Osteoblast (primary cell): ENCODE measurements at regions not wholly inside any gene's neighbourhood (a gene's known extent, or its start where the extent isn't known, plus 50 kb on each side); places are given as distances from the start of the nearest gene placed in this dataset.

Source experiments
- DNase-seq: peaks from one replicate; pipeline ENCODE4 v3.0.0; 2011; ENCODE audit warnings: low spot score, mixed read lengths; ENCODE audit not compliant: insufficient read length; ENCODE audit errors: missing footprints
- H2AFZ ChIP-seq: 2 replicates; pipeline ENCODE4 v1.6.0; 2011; ENCODE audit warnings: mild to moderate bottlenecking, low read length
- H3K27ac ChIP-seq: 2 replicates; pipeline ENCODE4 v1.5.1; 2011; ENCODE audit warnings: mild to moderate bottlenecking, low read depth, low read length, moderate library complexity
- H3K27me3 ChIP-seq: 2 replicates; pipeline ENCODE4 v1.6.0; 2012; ENCODE audit warnings: mild to moderate bottlenecking, control low read depth, inconsistent platforms, low read length, moderate library complexity; ENCODE audit not compliant: insufficient read depth
- H3K36me3 ChIP-seq: 2 replicates; pipeline ENCODE4 v1.5.1; 2011; ENCODE audit warnings: mild to moderate bottlenecking, low read length, control low read depth, moderate library complexity; ENCODE audit not compliant: insufficient read depth
- H3K4me1 ChIP-seq: 2 replicates; pipeline ENCODE4 v1.5.1; 2011; ENCODE audit warnings: mild to moderate bottlenecking, low read length, control low read depth, moderate library complexity; ENCODE audit not compliant: insufficient read depth
- H3K4me2 ChIP-seq: 2 replicates; pipeline ENCODE4 v1.6.0; 2011; ENCODE audit warnings: mild to moderate bottlenecking, low read length; ENCODE audit not compliant: insufficient read depth
- H3K4me3 ChIP-seq: fragments of 200-600 bp; sonication (generic); 3 replicates; pipeline ENCODE4 v1.5.1; 2012; ENCODE audit warnings: mild to moderate bottlenecking, low read length, inconsistent platforms; ENCODE audit not compliant: insufficient read depth
- H3K79me2 ChIP-seq: 2 replicates; pipeline ENCODE4 v1.6.0; 2012; ENCODE audit warnings: mild to moderate bottlenecking, low read length, control low read depth, inconsistent platforms; ENCODE audit not compliant: insufficient read depth
- H3K9me3 ChIP-seq: 2 replicates; pipeline ENCODE4 v1.5.1; 2011; ENCODE audit warnings: low read depth, low read length, control low read depth
- H4K20me1 ChIP-seq: 2 replicates; pipeline ENCODE4 v1.6.0; 2012; ENCODE audit warnings: mild to moderate bottlenecking, low read length, control low read depth; ENCODE audit not compliant: insufficient read depth
- TF ChIP-seq, protein P1 (sequence below): IDR thresholded peaks from 2 replicates; pipeline ENCODE4 v1.5.1; 2011; ENCODE audit warnings: mild to moderate bottlenecking, low read depth, low read length, moderate library complexity; ENCODE audit errors: extremely low read depth

DNA sequence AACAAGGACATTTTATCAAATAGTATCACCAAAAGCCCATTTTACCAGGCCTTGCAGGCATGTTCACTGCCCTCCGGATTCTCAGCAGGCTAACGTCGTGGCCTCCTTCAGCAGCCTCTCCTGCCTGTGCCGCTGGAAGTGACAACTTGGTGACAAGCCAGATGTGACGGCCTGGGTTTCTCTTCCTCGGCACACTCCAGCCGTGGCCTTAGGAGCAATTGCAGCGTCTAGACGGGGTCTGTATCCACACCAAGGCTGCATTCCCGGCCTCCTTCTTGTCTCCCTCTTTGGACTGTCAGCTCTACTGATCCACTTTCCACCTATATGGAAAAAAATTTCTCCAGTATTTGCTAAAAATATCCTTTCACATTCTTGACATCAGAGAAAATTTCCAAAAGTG is 145.3 kb upstream of the MGMT start:
- Histone ChIP-seq H3K4me2 (no peak overlapping the region), H3K4me1 (no peaks in the 10 kb centered on the region), H3K79me2 (no peaks in the 10 kb centered on the region), H2AFZ (no peak overlapping the region), H3K36me3 (no peaks in the 10 kb centered on the region), H3K27me3 (no peaks in the 10 kb centered on the region), H3K9me3 (peaks cover 1% of the 10 kb centered on the region), H3K4me3 (no peak overlapping the region), H4K20me1 (no peaks in the 10 kb centered on the region), H3K27ac (no peak overlapping the region)
- TF ChIP-seq, protein P1, sequence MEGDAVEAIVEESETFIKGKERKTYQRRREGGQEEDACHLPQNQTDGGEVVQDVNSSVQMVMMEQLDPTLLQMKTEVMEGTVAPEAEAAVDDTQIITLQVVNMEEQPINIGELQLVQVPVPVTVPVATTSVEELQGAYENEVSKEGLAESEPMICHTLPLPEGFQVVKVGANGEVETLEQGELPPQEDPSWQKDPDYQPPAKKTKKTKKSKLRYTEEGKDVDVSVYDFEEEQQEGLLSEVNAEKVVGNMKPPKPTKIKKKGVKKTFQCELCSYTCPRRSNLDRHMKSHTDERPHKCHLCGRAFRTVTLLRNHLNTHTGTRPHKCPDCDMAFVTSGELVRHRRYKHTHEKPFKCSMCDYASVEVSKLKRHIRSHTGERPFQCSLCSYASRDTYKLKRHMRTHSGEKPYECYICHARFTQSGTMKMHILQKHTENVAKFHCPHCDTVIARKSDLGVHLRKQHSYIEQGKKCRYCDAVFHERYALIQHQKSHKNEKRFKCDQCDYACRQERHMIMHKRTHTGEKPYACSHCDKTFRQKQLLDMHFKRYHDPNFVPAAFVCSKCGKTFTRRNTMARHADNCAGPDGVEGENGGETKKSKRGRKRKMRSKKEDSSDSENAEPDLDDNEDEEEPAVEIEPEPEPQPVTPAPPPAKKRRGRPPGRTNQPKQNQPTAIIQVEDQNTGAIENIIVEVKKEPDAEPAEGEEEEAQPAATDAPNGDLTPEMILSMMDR: no peak
- DNase-seq: no peak

DNA sequence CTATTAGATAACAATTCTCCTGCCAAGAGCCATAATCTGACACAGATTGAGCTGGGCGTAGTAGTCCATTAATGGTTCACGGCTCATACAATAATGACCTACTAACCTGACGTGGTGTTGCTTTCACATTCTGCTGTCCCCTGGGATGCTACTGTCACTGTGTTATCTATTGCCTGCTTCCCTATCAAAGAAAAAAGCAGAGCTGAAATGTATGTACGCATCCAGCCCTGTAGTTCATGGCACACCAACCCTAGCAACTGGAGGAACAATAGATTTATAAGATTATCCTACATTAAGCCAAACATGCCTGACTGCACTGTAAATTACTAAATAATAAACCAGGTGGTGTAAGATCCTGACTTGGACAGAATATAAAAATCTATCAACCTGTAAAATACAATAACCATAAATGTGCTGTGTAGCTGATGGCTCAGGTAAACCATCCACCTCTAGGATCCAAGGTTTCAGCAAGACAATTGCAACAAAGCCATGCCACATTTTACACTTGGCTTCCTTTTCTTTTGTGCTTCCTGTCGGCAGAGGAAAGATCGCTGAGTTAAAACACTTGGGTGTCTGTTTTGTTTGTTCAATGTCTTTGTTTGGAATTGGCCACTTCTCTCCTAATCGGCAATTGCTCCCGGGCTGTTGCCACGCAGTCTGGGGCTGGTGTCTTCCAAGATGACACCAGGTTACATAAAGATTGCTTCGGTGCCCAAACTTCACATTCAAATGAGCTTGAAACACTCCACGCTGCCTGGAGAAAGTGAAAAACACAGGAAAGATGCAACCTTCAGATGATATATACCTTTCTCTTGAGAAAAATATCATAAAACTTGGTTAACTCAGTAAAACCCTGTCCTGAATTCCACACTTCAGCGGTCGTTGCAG is 143.9 kb upstream of the MGMT start:
- TF ChIP-seq, protein P1: no peak
- no peaks in the 10 kb centered on the region for H3K79me2 ChIP-seq
- no peaks in the 10 kb centered on the region for H3K27me3 ChIP-seq
- no peaks in the 10 kb centered on the region for H4K20me1 ChIP-seq
- DNase-seq: no peak
- H3K4me1 ChIP-seq: no peaks in the 10 kb centered on the region
- H3K9me3 ChIP-seq: no peaks in the 10 kb centered on the region
- H3K36me3 ChIP-seq: no peaks in the 10 kb centered on the region
- H3K4me2 ChIP-seq: no peak overlapping the region
- H2AFZ ChIP-seq: no peak overlapping the region
- no peak overlapping the region for H3K27ac ChIP-seq
- H3K4me3 ChIP-seq: no peak overlapping the region

DNA sequence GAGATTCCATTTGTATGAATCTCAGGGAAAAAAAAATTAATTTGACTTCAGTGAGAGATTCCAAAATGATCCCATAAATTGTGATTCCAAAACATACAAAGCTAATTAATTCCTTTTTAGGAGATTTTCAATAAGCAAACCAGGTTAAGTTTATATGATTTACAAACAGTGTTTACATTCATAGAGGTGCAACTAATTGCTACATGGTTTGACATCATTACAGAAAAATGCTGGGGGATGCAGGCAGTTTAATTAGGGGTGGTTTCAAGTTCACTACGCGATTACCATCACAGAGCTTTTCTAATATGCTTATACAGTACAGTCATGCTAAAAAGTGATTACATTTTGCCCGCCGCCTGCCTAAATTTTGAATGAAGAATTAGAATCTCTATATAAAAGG is 143.2 kb upstream of the MGMT start:
- no peaks in the 10 kb centered on the region for H3K79me2 ChIP-seq
- DNase-seq: no peak
- no peaks in the 10 kb centered on the region for H3K27me3 ChIP-seq
- TF ChIP-seq, protein P1: no peak
- no peak overlapping the region for H2AFZ ChIP-seq
- no peak overlapping the region for H3K4me2 ChIP-seq
- no peak overlapping the region for H3K4me3 ChIP-seq
- no peak overlapping the region for H3K27ac ChIP-seq
- H3K36me3 ChIP-seq: no peaks in the 10 kb centered on the region
- H3K4me1 ChIP-seq: no peaks in the 10 kb centered on the region
- H3K9me3 ChIP-seq: no peaks in the 10 kb centered on the region
- H4K20me1 ChIP-seq: no peaks in the 10 kb centered on the region

DNA sequence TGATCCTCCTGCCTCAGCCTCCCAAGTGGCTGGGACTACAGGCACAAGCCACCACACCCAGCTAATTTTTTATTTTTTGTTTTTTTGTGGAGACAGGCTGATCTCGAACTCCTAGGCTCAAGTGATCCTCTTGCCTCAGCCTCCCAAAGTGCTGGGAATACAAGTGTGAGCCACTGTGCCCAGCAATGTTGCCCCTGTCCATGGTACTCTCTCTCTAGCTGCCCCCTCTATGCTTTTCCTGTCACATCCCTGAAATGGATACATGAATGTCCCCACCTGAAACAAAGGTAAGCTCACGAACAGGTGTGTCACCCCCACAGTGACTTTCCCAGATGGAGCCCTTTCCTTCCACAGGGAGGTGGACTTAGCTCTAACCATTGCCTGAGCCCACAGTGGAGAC is 141.1 kb upstream of the MGMT start:
- H4K20me1 ChIP-seq: no peaks in the 10 kb centered on the region
- TF ChIP-seq, protein P1: no peak
- H3K27me3 ChIP-seq: no peaks in the 10 kb centered on the region
- H3K4me2 ChIP-seq: no peak overlapping the region
- no peaks in the 10 kb centered on the region for H3K79me2 ChIP-seq
- H3K4me1 ChIP-seq: no peaks in the 10 kb centered on the region
- no peak for DNase-seq
- H3K36me3 ChIP-seq: no peaks in the 10 kb centered on the region
- no peaks in the 10 kb centered on the region for H3K9me3 ChIP-seq
- H3K27ac ChIP-seq: no peak overlapping the region
- no peak overlapping the region for H2AFZ ChIP-seq
- no peak overlapping the region for H3K4me3 ChIP-seq
